ENCODE measurements at regions not wholly inside any gene's neighbourhood (a gene's known extent, or its start where the extent isn't known, plus 50 kb on each side); places are given as distances from the start of the nearest gene placed in this dataset.
A peak's percentile ranks its signal among the peaks of the same experiment; 100 is the strongest.

DNA sequence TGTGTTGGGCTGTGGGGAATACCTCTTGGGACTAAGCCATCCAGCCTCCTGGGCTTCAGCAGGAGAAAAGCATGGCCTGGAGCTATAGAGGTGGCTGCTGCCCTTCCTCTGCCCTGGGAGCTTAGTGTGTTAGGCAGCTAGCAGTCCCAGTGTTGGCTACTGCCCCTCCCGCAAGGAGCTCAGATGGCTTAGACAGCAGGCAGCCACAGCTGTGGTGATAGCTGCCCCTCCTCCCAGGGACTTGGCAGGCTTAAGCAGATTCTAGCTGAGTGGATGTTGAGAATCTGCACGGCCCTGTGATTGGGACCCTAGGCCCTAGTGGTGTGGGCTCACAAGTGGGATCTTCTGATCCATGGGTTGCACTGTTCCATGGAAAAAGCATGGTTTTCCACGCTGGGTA is 264.5 kb downstream of the TDRD3 start:
- Histone ChIP-seq H3K18ac (ENCODE audit: extremely low read depth, low read length) (no peak overlapping the region), H2BK15ac (ENCODE audit: low read length) (no peak overlapping the region), H2BK12ac (ENCODE audit: low read depth, low read length) (no peak overlapping the region), H4K5ac (ENCODE audit: insufficient read length, low read depth, low read length) (no peak overlapping the region), H2BK20ac (ENCODE audit: low read length) (no peak overlapping the region), H2BK120ac (replicated peaks; ENCODE audit: low read depth, low read length) (no peak overlapping the region), H3K14ac (ENCODE audit: insufficient read length) (no peak overlapping the region), H4K91ac (replicated peaks; ENCODE audit: insufficient read length, low read length) (no peak overlapping the region), H3K79me2 (ENCODE audit: control insufficient read depth in 1 of 2, insufficient read depth in 2 of 2, low read length in 2 of 2) (no peaks in the 10 kb centered on the region), H2AK5ac (ENCODE audit: low read depth, low read length) (no peak overlapping the region), H3K9ac (replicated peaks in 1 of 4; ENCODE audit: extremely low read depth in 1 of 4, low read depth in 3 of 4, low read length in 3 of 4) (no peak overlapping the region), H3K4me2 (ENCODE audit: insufficient read depth in 1 of 2, low read depth in 2 of 2, low read length in 2 of 2) (no peak overlapping the region), H2AFZ (ENCODE audit: low read length) (peak overlapping the region; percentile 5; the same call in 1 of the 2 replicates), H3K79me1 (ENCODE audit: low read depth, low read length) (no peaks in the 10 kb centered on the region), H3K27me3 (replicated peaks in 1 of 4; ENCODE audit: control insufficient read depth in 3 of 4, extremely low read depth in 1 of 4, insufficient read depth in 3 of 4, low read length in 3 of 4) (no peaks in the 10 kb centered on the region), H3K56ac (replicated peaks; ENCODE audit: insufficient read length, low read depth, low read length) (no peak overlapping the region), H4K8ac (ENCODE audit: extremely low read depth, insufficient read depth, low read length) (peak overlapping the region; percentile 35; the same call in 1 of the 2 replicates), H3K27ac (ENCODE audit: low read depth, low read length) (no peak overlapping the region), H3K4me1 (replicated peaks in 1 of 4; ENCODE audit: control insufficient read depth in 3 of 4, insufficient read depth in 4 of 4, low read length in 3 of 4) (no peaks in the 10 kb centered on the region; a peak in 1 of 7 replicates), H4K20me1 (replicated peaks in 1 of 2; ENCODE audit: control insufficient read depth in 1 of 2, insufficient read depth in 2 of 2, low read length in 2 of 2) (no peaks in the 10 kb centered on the region), H3K4ac (replicated peaks; ENCODE audit: insufficient read length, low read depth, low read length) (no peak overlapping the region), H3K23ac (ENCODE audit: insufficient read length) (no peak overlapping the region), H3K4me3 (ENCODE audit: extremely low read depth in 1 of 4, insufficient read depth in 2 of 4, low read depth in 3 of 4, low read length in 4 of 4) (no peak overlapping the region), H3K9me3 (ENCODE audit: insufficient read depth in 2 of 2, low read depth in 1 of 2, low read length in 1 of 2) (no peaks in the 10 kb centered on the region), H3K36me3 (ENCODE audit: control insufficient read depth in 2 of 4, insufficient read depth in 4 of 4, low read length in 3 of 4) (no peaks in the 10 kb centered on the region), H2BK5ac (ENCODE audit: low read depth, low read length) (no peak overlapping the region), H3K23me2 (ENCODE audit: low read depth, low read length) (no peaks in the 10 kb centered on the region)
- DNase-seq (ENCODE audit: low read depth in 1 of 2, low spot score in 2 of 2), result no peak
- POLR2A ChIA-PET (ENCODE audit: partially characterized antibody), result no interaction called here
- WGBS, 2 experiments (ENCODE audit: extremely low coverage in 1 of 2, insufficient coverage in 1 of 2, insufficient read length in 1 of 2, insufficient replicate concordance in 2 of 2, low coverage in 1 of 2, low lambda C conversion rate in 2 of 2, missing lambda C conversion rate in 1 of 2), result 88% methylated on average over 3 of the region's 3 CpGs; no CpG with 5 or more reads in 1 of the 2 experiments
- CTCF ChIA-PET (ENCODE audit: partially characterized antibody), result interaction anchor here (1.1 to 1.6 kb wide), 3 partner anchors 15 to 213 kb away, joined by 4 to 5 read pairs (median 4); no protein-coding TSS in a partner anchor
- no peak for FAIRE-seq
- TF ChIP-seq JUND (IDR thresholded peaks at IDR 0.05; ENCODE audit: low read length), result no peak
- no peak for TF ChIP-seq PHF8 (conservative IDR thresholded peaks at IDR 0.05; ENCODE audit: low read depth, low read length)
- TF ChIP-seq TAF7 (optimal IDR thresholded peaks at IDR 0.05; ENCODE audit: borderline replicate concordance, low read depth, low read length), result no peak
- no peak for TF ChIP-seq SIRT6 (IDR thresholded peaks at IDR 0.05; ENCODE audit: low read length)
- no peak for TF ChIP-seq SAP30 (IDR thresholded peaks at IDR 0.05; ENCODE audit: insufficient read depth, insufficient replicate concordance, low read length)
- no peak for TF ChIP-seq ATF2 (IDR thresholded peaks at IDR 0.05; ENCODE audit: low read length)
- TF ChIP-seq SIX5 (IDR thresholded peaks at IDR 0.05; ENCODE audit: low read depth, low read length), result no peak
- no peak for TF ChIP-seq SUZ12 (IDR thresholded peaks at IDR 0.05; ENCODE audit: low read length)
- no peak for TF ChIP-seq RFX5 (IDR thresholded peaks at IDR 0.05; ENCODE audit: borderline replicate concordance, low read depth, low read length)
- TF ChIP-seq BRCA1 (IDR thresholded peaks at IDR 0.05; ENCODE audit: low read depth, low read length), result no peak
- no peak for TF ChIP-seq CHD1 (IDR thresholded peaks at IDR 0.05; ENCODE audit: low read depth, low read length)
- no peak for TF ChIP-seq ATF3 (IDR thresholded peaks at IDR 0.05; ENCODE audit: insufficient read depth, low read depth, low read length)
- TF ChIP-seq FOSL1 (IDR thresholded peaks at IDR 0.05; ENCODE audit: insufficient read depth, low read depth, low read length), result no peak
